ENCODE measurements at regions not wholly inside any gene's neighbourhood (a gene's known extent, or its start where the extent isn't known, plus 50 kb on each side); places are given as distances from the start of the nearest gene placed in this dataset.

DNA sequence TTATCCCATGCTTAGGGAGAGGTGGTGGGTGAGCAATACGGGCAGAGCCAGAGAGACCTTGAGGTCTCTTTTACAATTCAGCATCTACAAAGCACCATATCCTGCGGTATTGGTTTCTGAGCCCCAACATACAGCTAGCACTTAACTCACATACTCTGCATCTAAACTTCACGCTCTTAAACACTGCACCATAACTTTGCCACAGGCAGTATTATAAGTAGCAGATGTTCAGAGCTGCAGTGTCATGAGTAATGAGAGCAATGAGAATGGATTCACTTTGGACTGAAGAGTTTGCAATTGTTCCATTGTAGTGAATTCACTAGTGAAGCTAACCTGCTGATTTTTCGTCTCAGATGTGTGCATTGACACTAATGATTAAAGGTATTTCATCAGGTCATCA lies 93.8 kb downstream of the HS3ST1 start:
- no peak overlapping the region for H3K4ac ChIP-seq (ENCODE audit: low read depth, low read length)
- no peak overlapping the region for H2AK9ac ChIP-seq (replicated peaks; ENCODE audit: low read depth, low read length, poor library complexity)
- no CpG with 5 or more reads among the region's 4 CpGs for WGBS, 2 experiments (ENCODE audit: extremely low coverage in 2 of 2, insufficient read length in 1 of 2)
- no peak overlapping the region for H2BK15ac ChIP-seq (ENCODE audit: low read depth, low read length)
- no peaks in the 10 kb centered on the region for H3K27me3 ChIP-seq (ENCODE audit: control insufficient read depth, insufficient read depth, low read length)
- ChIA-PET CTCF (no interaction called here), POLR2A (ENCODE audit: unreplicated experiment) (no interaction called here)
- H3K9ac ChIP-seq (ENCODE audit: low read depth, low read length), result no peak overlapping the region
- H3K79me1 ChIP-seq (ENCODE audit: low read depth in 1 of 2, low read length in 2 of 2), result no peaks in the 10 kb centered on the region
- BruUV-seq (replicated peaks), result no TSS peak
- H3K4me3 ChIP-seq (ENCODE audit: insufficient read depth, low read depth, low read length), result no peak overlapping the region
- intact Hi-C loops (cut with micrococcal nuclease) (no loop called here), dilution Hi-C loops (cut with HindIII; ENCODE audit: low sequenced_read_pairs, unreplicated experiment) (no loop called here), in situ Hi-C loops (cut with MboI; ENCODE audit: low sequenced_read_pairs) (no loop called here)
- no peak overlapping the region for H2BK5ac ChIP-seq (ENCODE audit: low read depth, low read length, poor library complexity, severe bottlenecking)
- no peaks in the 10 kb centered on the region for H3K9me1 ChIP-seq (ENCODE audit: insufficient read depth, low read length)
- no peak overlapping the region for H3K27ac ChIP-seq (ENCODE audit: insufficient read depth, low read length)
- H2BK20ac ChIP-seq (ENCODE audit: low read depth, low read length), result no peak overlapping the region
- H3K36me3 ChIP-seq (ENCODE audit: control insufficient read depth, insufficient read depth, low read length), result no peaks in the 10 kb centered on the region
- H3K4me1 ChIP-seq (ENCODE audit: control insufficient read depth, insufficient read depth, low read length), result no peaks in the 10 kb centered on the region
- H4K5ac ChIP-seq (ENCODE audit: low read depth, low read length), result no peak overlapping the region
- H3K14ac ChIP-seq (replicated peaks; ENCODE audit: low read depth, low read length), result no peak overlapping the region
- H2AK5ac ChIP-seq (ENCODE audit: low read depth, low read length), result no peak overlapping the region
- no peaks in the 10 kb centered on the region; the same call in 1 of the 2 replicates for H3K9me3 ChIP-seq (ENCODE audit: control insufficient read depth, insufficient read depth, low read length)
- H3K56ac ChIP-seq (ENCODE audit: extremely low read depth, insufficient read depth, low read length), result no peak overlapping the region
- no peaks in the 10 kb centered on the region for H4K20me1 ChIP-seq (ENCODE audit: insufficient read depth, low read length)
- no peak for DNase-seq
- no peak for TF ChIP-seq CHD1 (IDR thresholded peaks at IDR 0.05; ENCODE audit: low read depth, low read length)
- TF ChIP-seq, protein P1, sequence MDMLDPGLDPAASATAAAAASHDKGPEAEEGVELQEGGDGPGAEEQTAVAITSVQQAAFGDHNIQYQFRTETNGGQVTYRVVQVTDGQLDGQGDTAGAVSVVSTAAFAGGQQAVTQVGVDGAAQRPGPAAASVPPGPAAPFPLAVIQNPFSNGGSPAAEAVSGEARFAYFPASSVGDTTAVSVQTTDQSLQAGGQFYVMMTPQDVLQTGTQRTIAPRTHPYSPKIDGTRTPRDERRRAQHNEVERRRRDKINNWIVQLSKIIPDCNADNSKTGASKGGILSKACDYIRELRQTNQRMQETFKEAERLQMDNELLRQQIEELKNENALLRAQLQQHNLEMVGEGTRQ (IDR thresholded peaks at IDR 0.05; ENCODE audit: low read depth, low read length), result no peak
- TF ChIP-seq, protein P2, sequence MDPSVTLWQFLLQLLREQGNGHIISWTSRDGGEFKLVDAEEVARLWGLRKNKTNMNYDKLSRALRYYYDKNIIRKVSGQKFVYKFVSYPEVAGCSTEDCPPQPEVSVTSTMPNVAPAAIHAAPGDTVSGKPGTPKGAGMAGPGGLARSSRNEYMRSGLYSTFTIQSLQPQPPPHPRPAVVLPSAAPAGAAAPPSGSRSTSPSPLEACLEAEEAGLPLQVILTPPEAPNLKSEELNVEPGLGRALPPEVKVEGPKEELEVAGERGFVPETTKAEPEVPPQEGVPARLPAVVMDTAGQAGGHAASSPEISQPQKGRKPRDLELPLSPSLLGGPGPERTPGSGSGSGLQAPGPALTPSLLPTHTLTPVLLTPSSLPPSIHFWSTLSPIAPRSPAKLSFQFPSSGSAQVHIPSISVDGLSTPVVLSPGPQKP (IDR thresholded peaks at IDR 0.05; ENCODE audit: borderline replicate concordance, low read depth, low read length), result no peak
- no peak for TF ChIP-seq CEBPB (IDR thresholded peaks at IDR 0.05; ENCODE audit: low read depth, low read length)
- TF ChIP-seq RFX5 (IDR thresholded peaks at IDR 0.05; ENCODE audit: low read depth, low read length), result no peak
- TF ChIP-seq FOS (IDR thresholded peaks at IDR 0.05; ENCODE audit: low read depth, low read length), result no peak
- no peak for TF ChIP-seq SMC3 (IDR thresholded peaks at IDR 0.05; ENCODE audit: low read depth, low read length)
- TF ChIP-seq BHLHE40 (IDR thresholded peaks at IDR 0.05; ENCODE audit: low read depth, low read length), result no peak
- no peak for TF ChIP-seq NFE2L2 (IDR thresholded peaks at IDR 0.05; ENCODE audit: low read depth, low read length)
- TF ChIP-seq, protein P3, sequence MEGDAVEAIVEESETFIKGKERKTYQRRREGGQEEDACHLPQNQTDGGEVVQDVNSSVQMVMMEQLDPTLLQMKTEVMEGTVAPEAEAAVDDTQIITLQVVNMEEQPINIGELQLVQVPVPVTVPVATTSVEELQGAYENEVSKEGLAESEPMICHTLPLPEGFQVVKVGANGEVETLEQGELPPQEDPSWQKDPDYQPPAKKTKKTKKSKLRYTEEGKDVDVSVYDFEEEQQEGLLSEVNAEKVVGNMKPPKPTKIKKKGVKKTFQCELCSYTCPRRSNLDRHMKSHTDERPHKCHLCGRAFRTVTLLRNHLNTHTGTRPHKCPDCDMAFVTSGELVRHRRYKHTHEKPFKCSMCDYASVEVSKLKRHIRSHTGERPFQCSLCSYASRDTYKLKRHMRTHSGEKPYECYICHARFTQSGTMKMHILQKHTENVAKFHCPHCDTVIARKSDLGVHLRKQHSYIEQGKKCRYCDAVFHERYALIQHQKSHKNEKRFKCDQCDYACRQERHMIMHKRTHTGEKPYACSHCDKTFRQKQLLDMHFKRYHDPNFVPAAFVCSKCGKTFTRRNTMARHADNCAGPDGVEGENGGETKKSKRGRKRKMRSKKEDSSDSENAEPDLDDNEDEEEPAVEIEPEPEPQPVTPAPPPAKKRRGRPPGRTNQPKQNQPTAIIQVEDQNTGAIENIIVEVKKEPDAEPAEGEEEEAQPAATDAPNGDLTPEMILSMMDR (conservative IDR thresholded peaks at IDR 0.05; ENCODE audit: low read depth, low read length), result no peak
- no peak for TF ChIP-seq MAFK (IDR thresholded peaks at IDR 0.05; ENCODE audit: low read depth, low read length)
- no peak for TF ChIP-seq MXI1 (IDR thresholded peaks at IDR 0.05; ENCODE audit: borderline replicate concordance, low read depth, low read length)
- no peak for TF ChIP-seq RCOR1 (IDR thresholded peaks at IDR 0.05; ENCODE audit: insufficient replicate concordance, low read length)
- no peak for TF ChIP-seq MAZ (IDR thresholded peaks at IDR 0.05; ENCODE audit: borderline replicate concordance, low read depth, low read length)
- no peak overlapping the region for H2AFZ ChIP-seq (replicated peaks; ENCODE audit: low read length, poor library complexity)
- no peak overlapping the region for H3K18ac ChIP-seq (ENCODE audit: low read depth, low read length)
- no peak overlapping the region for H4K8ac ChIP-seq (ENCODE audit: low read depth in 2 of 2, low read length in 2 of 2)
- no peak overlapping the region for H3K4me2 ChIP-seq (ENCODE audit: low read depth, low read length)
- no peak overlapping the region for H3K23ac ChIP-seq (ENCODE audit: low read depth, low read length)
- no peak overlapping the region for H2BK120ac ChIP-seq (ENCODE audit: low read depth, low read length)
- ATAC-seq (ENCODE audit: low read depth), result no peak
- H4K91ac ChIP-seq (ENCODE audit: insufficient read depth, low read depth, low read length), result no peak overlapping the region

Measured in IMR-90 (cell line).